ENCODE measurements at regions not wholly inside any gene's neighbourhood (a gene's known extent, or its start where the extent isn't known, plus 50 kb on each side); places are given as distances from the start of the nearest gene placed in this dataset.

DNA sequence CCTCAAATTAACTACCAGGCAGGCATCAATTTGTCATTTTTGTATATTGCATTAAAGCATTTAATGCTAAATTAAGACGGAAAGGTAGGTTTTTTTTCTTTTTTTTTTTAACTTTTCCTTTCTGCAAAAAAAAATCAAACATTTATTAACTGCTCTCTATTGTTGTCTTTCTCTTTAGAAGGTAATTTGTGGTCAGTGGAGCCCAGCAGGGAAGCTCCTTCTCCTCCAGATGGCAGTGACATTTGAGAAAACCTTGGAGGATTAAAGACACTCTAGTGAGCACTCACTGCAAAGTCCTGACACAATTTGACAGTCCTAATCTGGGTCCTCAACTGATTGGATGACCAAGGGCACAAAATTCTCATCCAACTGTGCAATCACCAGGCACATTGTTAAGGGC is 102.4 kb downstream of the SLIT2 start:
- DNase-seq = no peak

DNA sequence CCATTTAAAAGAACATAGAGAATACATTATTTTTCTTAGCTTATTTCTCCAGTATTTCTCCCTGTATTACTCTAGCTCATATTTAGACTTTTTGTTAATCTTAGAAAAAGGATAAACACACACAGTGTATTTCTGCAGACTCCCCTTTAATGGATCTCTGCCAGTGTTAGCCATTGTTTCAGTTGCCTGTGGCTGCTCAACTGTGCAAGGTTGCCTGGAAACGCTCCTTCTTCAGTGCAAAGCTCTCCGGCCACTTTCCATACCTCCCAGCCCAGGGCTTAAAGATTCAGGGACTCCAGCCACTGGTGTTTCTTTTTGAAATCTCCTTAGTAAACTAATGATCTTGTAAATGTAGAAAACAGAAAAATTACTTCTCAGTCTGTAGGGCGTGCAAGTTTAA is 104.9 kb downstream of the SLIT2 start:
- DNase-seq = no peak

DNA sequence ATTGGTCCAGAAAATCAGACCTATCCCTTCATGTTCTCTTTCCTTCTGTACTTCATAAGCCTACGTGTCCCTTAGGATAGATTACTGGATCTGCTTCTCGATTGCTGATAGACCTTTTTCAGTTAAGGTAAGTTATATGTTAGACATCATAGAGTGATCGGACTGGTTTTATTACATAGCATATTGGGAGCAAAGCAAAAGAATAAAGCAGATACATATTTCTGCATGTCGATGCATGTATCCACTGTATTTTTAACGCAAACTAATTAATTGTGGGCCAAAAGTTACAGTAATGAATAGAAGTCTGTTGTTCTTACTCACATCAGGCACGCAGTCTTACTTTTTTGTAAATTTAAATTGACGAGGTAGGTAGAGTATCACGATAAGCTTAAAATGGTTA is 106.4 kb downstream of the SLIT2 start:
- DNase-seq = no peak

DNA sequence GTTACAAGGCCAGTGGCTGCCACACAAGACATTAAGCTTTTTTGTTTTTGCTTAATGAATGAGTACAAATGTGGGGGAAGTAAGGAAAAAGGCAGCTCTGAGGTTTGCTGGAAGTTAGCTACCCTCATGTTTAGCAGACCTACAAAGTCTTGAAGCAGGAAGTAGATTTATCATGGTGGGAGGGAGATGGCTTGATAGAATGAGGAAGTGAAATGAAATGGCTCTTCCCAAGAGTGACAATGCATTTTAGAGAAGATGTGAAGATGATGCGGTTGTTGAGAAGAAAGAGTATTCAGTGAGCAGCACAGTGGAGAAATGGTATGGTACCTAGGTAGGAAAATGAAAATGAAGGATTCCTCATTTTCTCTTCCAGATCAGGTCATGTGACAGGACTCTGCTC is 108.0 kb downstream of the SLIT2 start:
- peak; percentile 32 for DNase-seq

DNA sequence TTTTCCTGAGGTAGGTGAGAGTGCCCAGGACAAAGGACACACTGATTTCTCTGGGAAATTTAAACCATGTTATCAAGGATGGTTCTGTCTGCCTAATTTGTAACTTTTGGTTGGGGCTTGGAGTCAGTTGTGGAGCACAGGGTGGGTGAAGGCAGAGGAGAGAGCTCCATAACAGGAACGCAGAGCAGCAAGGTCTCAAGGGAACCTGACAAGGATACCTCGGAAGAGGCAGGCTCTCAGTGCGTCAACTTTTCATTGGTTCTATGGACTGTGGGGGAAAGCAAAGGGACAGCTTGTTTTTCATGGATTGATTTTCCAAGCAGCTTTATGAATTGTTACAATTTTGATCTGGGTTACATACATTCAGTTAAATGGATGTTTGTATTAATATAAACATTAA is 110.4 kb downstream of the SLIT2 start:
- DNase-seq = no peak

DNA sequence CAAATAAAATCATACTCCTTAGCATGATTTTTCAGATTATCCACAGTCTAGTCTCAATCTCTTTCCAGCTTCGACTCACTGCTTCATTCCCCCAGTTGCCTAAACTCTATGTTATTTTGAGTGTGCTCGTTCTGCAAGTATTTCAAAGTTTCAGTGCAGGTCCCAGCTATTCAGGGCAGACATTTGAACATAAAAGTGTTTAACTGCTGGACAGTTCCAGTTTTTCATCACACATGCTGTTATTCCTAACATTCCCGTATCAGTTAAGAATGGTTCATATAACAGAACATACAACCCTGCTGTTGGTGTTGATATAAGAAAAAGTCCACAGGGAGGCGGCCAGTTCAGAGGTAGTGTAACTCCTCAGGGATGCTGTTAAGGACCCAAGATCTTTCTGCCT is 113.3 kb downstream of the SLIT2 start:
- DNase-seq = no peak

DNA sequence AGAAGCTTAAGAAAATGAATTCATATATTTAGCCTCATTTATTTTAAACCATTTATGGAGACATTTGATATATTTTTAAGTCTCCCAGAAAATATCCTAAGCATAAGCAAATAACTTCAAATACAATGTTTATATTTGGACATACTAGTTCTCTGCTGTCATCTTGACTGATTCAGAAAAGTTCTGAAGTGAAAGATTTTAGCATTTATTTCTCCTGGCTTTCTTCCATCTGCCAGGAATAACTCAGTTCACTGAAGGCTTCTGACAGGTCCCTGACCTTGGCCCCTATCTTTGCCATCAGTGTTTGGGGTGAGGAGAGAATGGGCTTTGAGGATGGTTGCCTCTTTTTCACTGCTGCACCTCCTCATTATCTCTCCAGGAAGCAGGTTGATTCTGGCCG is 115.7 kb downstream of the SLIT2 start:
- DNase-seq = no peak

DNA sequence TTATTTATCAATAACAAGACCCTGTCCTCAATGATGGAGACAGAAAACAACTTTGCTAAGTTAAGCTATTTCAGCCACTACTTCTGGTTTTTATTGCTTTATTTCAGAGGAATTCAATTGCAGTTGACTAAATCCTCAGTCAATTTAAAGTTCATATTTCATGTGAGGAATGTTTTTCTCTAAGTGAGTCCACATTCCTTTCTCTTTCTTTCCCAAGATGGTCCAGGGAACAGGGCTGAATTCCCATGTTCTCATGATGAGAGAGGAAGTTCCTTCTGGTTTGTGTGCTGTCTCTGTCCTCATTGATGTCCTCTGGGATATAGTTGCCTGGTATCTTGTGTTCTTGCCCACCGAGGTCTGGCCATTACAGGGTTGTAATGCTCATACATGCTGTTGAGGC is 117.2 kb downstream of the SLIT2 start:
- DNase-seq = no peak

DNA sequence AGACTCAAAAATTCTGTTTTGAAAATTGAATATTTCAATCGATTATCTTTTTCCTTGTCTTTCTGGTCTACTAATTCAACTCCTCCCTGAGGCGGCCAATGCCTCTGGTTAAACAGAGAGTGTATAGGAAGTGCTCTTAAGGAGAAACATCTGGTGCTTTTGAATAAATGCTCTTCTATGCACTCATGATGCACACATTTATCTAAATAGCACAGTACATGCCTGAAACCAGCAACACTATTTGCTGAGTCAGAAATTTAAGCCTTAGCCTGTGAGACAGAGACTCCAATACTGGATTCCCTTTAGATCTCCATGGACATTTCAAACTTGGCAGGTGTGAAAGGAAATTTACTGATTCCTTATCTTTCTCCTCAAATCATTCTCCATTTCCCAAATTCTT is 118.6 kb downstream of the SLIT2 start:
- no peak for DNase-seq

DNA sequence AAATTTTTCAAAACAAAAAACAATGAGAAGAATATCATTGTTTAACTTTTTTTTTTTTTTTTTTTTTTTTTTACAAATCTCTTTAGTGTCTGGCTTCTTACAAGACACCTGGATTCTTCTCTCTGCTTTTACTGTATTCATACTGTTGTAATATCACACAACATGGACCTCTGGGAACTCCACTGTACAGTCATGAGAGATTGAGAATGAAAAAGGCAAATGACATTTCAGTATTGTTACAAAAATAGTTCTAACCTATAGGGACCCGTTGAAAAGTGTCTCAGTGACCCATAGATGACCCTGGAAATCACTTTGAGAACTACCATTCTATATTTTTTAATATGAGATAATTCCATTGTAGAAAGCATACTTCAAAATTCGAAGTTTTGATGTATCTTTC is 124.4 kb downstream of the SLIT2 start:
- no peak for DNase-seq

DNA sequence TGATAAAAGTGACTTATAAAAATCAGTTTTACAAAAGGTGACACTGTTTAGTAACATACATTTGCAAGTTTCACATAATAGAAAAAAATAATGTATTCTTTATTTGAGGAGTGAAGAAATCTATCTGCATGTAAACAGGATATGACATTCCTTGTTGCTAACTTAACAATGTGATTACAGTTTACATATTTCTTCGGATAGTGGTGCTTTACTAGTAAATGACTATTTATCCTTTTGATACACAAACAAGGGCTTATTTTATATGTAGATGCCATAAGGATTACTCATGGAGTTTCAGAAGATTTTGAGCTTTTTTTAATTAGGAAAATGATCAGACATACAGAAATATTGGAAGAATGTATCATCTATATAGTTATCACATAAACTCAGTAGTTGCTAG is 126.5 kb downstream of the SLIT2 start:
- DNase-seq = no peak

DNA sequence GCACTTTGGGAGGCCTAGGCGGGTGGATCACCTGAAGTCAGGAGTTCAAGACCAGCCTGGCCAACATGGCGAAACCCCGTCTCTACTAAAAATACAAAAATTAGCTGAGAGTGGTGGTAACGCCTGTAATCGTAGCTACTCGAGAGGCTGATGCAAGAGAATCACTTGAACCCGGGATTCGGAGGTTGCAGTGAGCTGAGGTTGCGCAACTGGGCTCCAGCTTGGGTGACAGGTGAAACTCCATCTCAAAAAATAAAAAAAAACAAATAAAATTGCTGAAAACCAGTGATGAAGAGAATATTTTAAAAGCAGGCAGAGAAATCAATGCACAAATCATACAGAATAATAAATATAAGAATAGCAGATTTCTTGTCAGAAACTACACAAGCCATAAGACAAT is 129.3 kb downstream of the SLIT2 start:
- DNase-seq = no peak

DNA sequence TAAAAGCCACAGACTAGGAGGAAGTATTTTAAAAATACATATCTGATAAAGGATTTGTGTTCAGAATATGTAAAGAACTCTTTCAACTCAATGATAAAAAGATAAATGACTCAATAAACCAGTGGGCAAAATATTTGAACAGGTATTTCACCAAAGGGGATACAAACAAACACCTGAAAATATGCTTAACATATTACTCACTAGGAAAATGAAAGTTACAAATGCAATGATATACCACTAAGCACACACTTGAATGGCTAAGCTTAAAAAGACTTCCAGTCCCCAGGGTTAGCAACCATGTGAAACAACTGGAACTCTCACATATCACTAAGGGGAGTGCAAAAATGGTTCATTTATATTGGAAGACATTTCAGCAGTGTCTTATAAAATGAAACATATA is 131.6 kb downstream of the SLIT2 start:
- DNase-seq = no peak

DNA sequence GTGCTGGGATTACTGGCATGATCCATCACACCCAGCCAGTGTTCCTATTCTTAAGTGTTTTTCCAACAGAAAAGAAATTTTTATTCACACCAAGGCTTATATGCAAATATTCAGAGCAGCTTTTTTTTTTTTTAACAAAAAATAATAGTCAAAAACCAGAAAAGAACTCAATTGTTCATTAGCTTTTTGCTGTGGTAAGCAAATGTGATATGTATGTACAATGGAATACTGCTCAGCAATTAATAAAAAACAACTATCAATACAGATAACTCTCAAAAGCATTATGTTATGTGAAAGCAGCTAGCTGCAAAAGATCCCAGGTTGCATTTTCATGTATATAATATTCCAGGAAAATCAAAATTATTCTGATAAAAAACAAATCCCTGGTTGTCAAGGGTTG is 132.3 kb downstream of the SLIT2 start:
- no peak for DNase-seq

DNA sequence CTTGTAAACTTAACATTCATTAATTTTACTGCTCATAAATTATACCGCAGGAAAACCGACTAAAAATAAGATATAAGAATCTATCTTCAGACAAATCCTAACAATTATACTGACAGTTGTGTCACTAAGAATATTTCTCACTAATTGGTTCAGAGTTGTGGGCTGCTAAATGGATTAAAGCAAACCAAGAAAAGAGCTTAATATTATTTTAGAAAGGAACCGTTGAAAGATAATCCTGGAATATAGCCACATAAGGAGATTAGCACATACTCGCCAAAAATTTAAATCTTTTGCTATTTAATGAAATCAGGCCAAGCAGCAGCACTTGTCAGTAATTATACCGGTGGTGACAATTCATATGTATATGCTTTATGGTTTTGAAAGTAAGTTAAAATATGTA is 132.8 kb downstream of the SLIT2 start:
- no peak for DNase-seq

DNA sequence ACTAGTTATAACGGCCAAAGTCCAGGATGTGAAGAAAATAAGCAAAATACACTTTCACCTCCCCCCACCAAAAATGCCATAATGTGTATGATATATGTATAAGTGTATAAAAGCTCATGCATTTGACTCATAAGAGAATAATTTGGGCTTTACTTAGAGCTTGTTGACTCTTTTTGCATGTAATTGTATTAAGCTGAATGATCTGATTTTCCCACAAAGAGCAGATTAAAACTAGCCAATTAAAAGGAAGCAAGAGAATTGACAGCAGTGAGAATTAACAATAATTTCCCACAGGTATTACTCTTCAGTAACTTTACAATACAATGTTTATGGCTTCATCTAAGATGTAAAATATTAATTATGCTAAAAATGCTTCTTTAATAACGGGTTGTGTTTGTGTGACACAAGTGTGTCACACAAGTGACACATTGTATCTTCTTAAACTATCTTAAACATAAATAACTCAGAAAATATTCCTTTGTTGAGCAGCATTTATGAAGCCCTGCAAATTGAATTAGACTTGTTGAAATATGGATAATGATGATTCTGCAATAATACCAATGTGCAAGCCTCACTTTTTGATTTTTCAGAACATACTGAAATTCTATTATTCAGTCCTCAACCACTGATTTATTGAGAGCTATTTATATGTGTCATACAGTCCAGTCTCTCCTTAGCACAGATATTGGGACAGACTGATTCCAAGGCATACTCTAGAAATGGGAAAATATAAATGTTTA is 134.5 kb downstream of the SLIT2 start:
- no peak for DNase-seq

DNA sequence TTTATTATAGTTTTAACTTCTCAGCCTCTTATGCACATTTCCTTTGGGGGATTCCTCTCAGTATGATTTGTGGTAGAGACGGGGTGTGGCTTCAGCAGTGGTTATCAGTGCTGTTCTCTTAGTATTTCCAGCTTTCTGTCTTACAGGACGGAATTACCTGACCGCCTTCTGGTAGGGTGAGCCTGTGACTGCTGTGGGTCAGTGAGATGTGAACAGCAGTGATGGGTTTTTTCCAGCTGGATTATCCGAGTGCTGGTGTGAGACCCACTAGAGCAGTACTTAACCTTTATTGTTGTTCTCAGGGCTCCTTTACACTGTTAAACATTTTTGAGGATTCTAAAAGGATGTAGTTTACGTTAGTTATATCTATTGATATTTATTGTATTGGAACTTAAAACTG is 135.2 kb downstream of the SLIT2 start:
- no peak for DNase-seq

DNA sequence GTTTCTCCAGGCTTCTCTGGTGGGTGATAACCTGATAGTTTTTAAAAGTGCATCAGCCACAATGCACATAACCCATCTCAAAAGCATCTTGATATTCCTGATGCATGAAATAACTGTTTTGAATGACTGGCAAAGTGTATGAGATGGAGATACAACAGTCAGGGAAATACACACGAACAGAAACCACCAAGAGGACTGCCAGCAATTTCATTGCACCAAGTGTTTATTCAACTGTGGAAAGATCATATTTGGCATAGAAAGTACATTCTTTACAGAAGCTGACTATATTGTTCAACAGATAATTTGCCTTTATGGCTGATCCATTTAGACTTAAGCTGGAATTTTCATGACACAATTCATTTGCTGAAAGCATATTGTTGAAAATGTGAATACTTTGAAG is 139.5 kb downstream of the SLIT2 start:
- DNase-seq = no peak

DNA sequence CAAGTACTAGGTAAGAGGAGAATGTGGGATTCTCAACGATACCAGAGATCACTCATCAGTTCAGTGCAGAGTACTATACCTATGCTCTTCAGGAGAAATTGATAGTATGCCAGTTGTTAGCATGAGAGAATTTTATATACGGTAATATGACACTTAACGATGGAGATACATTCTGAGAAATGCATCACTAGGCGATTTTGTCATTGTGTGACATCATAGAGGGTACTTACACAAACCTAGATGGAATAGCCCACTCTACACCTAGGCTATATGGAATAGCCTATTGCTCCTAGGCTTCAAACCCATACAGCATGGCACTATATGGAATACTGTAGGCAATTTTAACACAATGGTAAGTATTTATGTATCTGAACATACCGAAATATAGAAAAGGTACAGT is 140.2 kb downstream of the SLIT2 start:
- no peak for DNase-seq

DNA sequence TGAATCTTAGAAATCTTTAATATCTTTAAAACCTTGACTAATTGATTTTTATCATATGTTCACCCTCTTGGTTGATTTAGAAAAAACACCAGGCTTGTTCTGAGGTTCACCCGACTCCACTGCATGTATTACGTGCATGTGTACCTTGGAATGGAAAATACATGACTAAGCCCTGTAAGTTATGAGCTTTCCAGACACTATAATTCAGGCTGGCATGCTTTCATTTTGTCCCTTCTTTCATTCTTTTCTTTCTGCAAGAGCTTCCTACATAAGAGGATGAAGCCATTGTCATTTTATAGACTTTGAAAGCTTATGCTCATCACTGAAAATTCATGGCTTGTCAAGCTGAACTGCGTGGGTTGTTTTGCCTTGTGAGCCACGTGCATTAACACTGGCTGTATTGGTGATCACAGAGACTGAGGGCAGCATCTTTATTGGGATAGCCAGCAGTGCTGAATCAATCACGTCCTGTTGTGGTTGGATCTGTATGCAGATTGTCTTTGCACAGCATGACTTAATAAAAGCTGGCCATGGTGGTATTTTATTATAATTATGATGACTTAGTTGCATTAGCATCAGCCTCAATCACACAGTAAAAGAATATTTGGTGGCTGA is 141.9 kb downstream of the SLIT2 start:
- DNase-seq = no peak

DNA sequence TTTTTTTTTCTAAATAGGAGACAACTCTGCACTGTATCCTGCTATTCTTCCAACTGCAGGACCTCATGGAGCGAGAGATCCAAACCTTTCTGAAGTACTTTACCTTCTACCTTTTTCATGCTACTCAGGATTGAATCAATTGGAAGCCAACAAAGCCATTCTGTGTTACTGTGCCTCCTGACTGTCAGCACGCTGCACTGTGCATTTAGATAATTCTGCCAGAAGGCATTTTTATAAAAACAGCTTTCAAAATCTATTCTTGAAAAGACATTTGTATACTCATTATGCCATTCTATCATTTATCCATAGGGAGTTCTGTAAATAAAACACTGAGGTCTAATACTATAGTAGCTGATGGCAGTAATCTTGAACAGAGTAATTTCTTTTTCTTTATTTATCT is 142.8 kb downstream of the SLIT2 start:
- DNase-seq = no peak

DNA sequence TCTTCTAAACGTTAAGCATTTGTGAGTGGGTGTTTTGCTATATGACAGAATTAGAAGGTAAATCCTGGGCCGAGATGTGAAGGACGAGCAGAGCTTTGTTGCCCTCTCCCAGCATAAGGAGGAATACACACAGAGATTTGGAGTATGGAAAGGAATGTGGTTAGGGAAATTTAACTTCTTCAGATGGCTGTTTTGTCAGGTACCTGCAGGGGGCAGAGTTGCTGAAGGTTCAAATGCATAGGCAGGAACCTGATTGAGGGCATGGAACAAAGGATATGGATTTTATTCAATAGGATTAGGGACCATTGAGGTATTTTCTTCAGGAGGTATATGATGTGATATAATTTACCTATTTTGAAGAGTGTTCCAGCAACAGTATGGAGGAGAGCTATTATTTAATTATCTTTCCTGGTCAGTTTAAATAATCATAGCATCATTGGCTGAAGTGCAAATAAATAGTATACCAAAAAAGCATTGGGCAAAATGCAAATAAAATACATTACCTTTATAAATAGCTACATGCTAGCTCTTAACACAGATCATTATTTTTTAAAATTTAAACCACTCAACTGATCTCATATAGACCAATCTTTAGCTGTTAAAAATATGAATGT is 143.6 kb downstream of the SLIT2 start:
- peak; percentile 26 for DNase-seq

DNA sequence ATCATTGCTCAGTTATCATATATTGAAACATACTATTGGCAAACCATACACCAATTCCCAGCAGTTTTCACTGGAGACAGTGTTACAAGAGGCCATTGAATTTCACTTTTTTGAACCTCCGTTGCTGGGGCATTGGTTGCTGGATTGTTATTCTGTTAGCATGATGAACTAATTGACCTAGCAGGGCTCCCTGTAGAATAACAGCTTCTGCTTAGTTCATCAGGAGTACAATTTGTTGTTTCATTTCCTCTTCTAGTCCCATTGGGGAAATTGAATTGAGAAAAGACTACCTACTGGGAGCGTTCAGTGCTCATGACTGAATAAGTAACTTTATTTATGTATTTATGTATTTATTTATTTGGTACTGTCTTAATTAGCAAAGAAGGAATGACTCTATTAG is 151.6 kb downstream of the SLIT2 start:
- DNase-seq = no peak

DNA sequence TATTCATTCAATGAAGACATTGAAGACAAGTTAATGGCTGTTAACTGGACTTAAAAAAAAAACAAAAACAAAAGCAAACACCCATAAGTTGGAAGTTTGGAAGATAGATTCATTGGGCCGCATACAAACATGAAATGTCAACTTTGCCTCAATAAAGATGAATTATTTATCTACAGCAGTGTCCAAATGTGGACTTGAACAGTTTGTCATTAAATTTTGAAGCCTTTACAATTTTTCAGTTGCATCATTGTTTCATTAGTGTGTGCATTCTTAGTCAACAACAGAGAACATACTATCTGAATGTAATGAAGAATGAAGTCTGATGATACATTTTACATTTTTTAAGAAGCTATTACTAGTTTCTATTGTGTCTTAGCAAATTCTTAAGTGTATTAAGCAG is 152.1 kb downstream of the SLIT2 start:
- DNase-seq = no peak

DNA sequence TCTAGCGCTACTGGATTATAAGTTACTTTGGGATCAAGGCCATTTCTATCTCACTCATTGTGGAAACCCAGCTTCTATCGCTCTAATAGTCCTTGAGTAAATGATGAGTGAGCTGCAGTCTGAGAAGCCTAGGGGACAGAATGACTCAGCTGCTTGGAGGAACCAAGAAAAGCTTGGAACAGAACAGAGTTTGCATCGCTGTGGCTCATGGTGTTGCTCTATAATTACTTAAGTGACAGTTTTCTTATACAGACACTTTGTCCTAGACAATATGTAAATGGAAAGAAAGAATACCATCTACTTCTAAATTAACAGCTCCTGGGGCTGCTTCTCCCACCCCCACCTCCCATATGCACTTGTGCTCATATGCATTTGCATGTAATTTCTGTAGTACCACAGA is 156.9 kb downstream of the SLIT2 start:
- no peak for DNase-seq

Measured in RPMI8226 (cell line).